GM12878 (cell line): ENCODE measurements at regions not wholly inside any gene's neighbourhood (a gene's known extent, or its start where the extent isn't known, plus 50 kb on each side); places are given as distances from the start of the nearest gene placed in this dataset.

Experiments used
- ATAC-seq: fragments of 200-7000 bp; cut with Tn5 transposase; 3 replicates; pipeline ENCODE4 v1.9.1; 2020; ENCODE audit warnings: mild to moderate bottlenecking, moderate library complexity
- BruUV-seq: library from RNA; stranded (reverse); fragments of 400-500 nt; replicated peaks from 2 replicates; lab custom pipeline; 2021; lab: Mats Ljungman, UMichigan
- CTCF ChIA-PET: fragments of 300-600 bp; sonication (Branson Sonifier 250); formaldehyde crosslinking; extraction: SDS; loops from one replicate; lab custom pipeline; 2021; ENCODE audit warnings: inconsistent platforms; lab: Yijun Ruan, JAX
- POLR2A ChIA-PET: fragments of 350-600 bp; formaldehyde crosslinking; extraction: SDS; loops from one replicate; lab custom pipeline; 2021; ENCODE audit warnings: inconsistent platforms; lab: Charles Lee
- RAD21 ChIA-PET: fragments of 300-600 bp; sonication (Branson Sonifier 250); formaldehyde crosslinking; loops from one replicate; lab custom pipeline; 2023; ENCODE audit warnings: antibody characterized with exemption; ENCODE audit not compliant: unreplicated experiment; lab: Charles Lee
- SMC1A ChIA-PET: fragments of 300-600 bp; sonication (Branson Sonifier 250); formaldehyde crosslinking; loops from one replicate; lab custom pipeline; 2023; ENCODE audit not compliant: unreplicated experiment, uncharacterized antibody; lab: Charles Lee
- DNase-seq: peaks from one replicate; pipeline ENCODE4 v3.0.0-alpha.2; 2011; ENCODE audit warnings: low read depth, low spot score
- FAIRE-seq: peaks from 3 replicates; lab custom pipeline; 2011; peaks lifted over from hg19 to GRCh38; lab: Jason Lieb, UNC
- H2AFZ ChIP-seq: 2 replicates; pipeline ENCODE4 v1.6.0; 2011; ENCODE audit warnings: low read depth, low read length, control low read depth; ENCODE audit not compliant: control insufficient read depth
- H3K27ac ChIP-seq: 2 replicates; pipeline ENCODE4 v1.5.1; 2011; ENCODE audit warnings: control low read depth; ENCODE audit not compliant: control insufficient read depth, insufficient read depth
- H3K27me3 ChIP-seq, 2 experiments: replicated peaks in 1 of 2; 2 replicates each; pipeline versions ENCODE4 v1.6.0 to v1.6.1; 2011; ENCODE audit warnings: low read length in 1 of 2; ENCODE audit not compliant: control insufficient read depth in 2 of 2, insufficient read depth in 2 of 2
- H3K36me3 ChIP-seq, 2 experiments: 2 replicates each; pipeline ENCODE4 v1.5.1; 2011; ENCODE audit warnings: low read length in 1 of 2; ENCODE audit not compliant: control insufficient read depth in 2 of 2, insufficient read depth in 2 of 2
- H3K4me1 ChIP-seq: 2 replicates; pipeline ENCODE4 v1.6.1; 2011; ENCODE audit warnings: mild to moderate bottlenecking, low read length, moderate library complexity, mixed read lengths; ENCODE audit not compliant: control insufficient read depth, insufficient read depth
- H3K4me2 ChIP-seq: 2 replicates; pipeline ENCODE4 v1.6.0; 2011; ENCODE audit warnings: control low read depth; ENCODE audit not compliant: control insufficient read depth, insufficient read depth
- H3K4me3 ChIP-seq: fragments of 200-600 bp; sonication (generic); 2 replicates; pipeline ENCODE4 v1.5.1; 2016
- H3K79me2 ChIP-seq: 2 replicates; pipeline ENCODE4 v1.6.0; 2011; ENCODE audit warnings: low read length; ENCODE audit not compliant: control insufficient read depth, insufficient read depth
- H3K9ac ChIP-seq: 2 replicates; pipeline ENCODE4 v1.8.0; 2011; ENCODE audit warnings: low read length, control low read depth, mixed read lengths; ENCODE audit not compliant: control insufficient read depth, insufficient read depth
- H3K9me3 ChIP-seq: replicated peaks from 3 replicates; pipeline ENCODE4 v1.5.1; 2011; ENCODE audit warnings: mild to moderate bottlenecking, low read length; ENCODE audit not compliant: control insufficient read depth, insufficient read depth
- H4K20me1 ChIP-seq: 2 replicates; pipeline ENCODE4 v1.6.0; 2011; ENCODE audit not compliant: control insufficient read depth, insufficient read depth
- ASH2L ChIP-seq: fragments of 300-600, 200-600 bp; sonication (generic); IDR thresholded peaks from 2 replicates; pipeline ENCODE4 v1.6.1; 2017; ENCODE audit warnings: low read depth, mild to moderate bottlenecking, borderline replicate concordance
- BMI1 ChIP-seq: fragments of 450-650 bp; IDR thresholded peaks from 2 replicates; pipeline ENCODE4 v1.6.1; 2016; ENCODE audit warnings: mild to moderate bottlenecking, moderate library complexity, borderline replicate concordance
- BRCA1 ChIP-seq: IDR thresholded peaks from 2 replicates; pipeline ENCODE4 v1.6.1; 2011; ENCODE audit warnings: low read depth, low read length, improper control_type of control experiment
- EP300 ChIP-seq, 2 experiments: fragments of 150-350 bp in 1 of 2; IDR thresholded peaks; 2 replicates each; pipeline ENCODE4 v1.6.1; 2011 to 2012; ENCODE audit warnings: low read depth in 2 of 2, low read length in 2 of 2, borderline replicate concordance in 1 of 2, improper control_type of control experiment in 1 of 2, inconsistent platforms in 1 of 2; ENCODE audit not compliant: control insufficient read depth in 1 of 2
- HDAC6 ChIP-seq: fragments of 200-600 bp; sonication (generic); IDR thresholded peaks from one replicate; pipeline ENCODE4 v1.8.0; 2017; ENCODE audit warnings: antibody characterized with exemption; ENCODE audit not compliant: unreplicated experiment
- IRF4 ChIP-seq: IDR thresholded peaks from 2 replicates; pipeline ENCODE4 v1.6.1; 2011; ENCODE audit warnings: low read depth, low read length
- POLR2A ChIP-seq: IDR thresholded peaks from 2 replicates; pipeline ENCODE4 v1.6.1; 2011; ENCODE audit warnings: low read depth, mild to moderate bottlenecking, low read length
- RUNX3 ChIP-seq: IDR thresholded peaks from 2 replicates; pipeline ENCODE4 v1.6.1; 2012; ENCODE audit warnings: low read length, inconsistent platforms
- SMAD1 ChIP-seq: fragments of 450-650 bp; IDR thresholded peaks from 2 replicates; pipeline ENCODE4 v1.6.1; 2018; ENCODE audit warnings: mild to moderate bottlenecking, low read depth; ENCODE audit not compliant: partially characterized antibody
- SUZ12 ChIP-seq: fragments of 200-600 bp; sonication (generic); IDR thresholded peaks from one replicate; pipeline ENCODE4 v1.6.1; 2018; ENCODE audit warnings: antibody characterized with exemption, mild to moderate bottlenecking; ENCODE audit not compliant: unreplicated experiment
- ZSCAN29 ChIP-seq: fragments of 450-650 bp; IDR thresholded peaks from 2 replicates; pipeline ENCODE4 v1.6.1; 2017; ENCODE audit warnings: mild to moderate bottlenecking, moderate library complexity
- in situ Hi-C: fragments of 300-500 bp; cut with MboI; formaldehyde crosslinking; loops from 9 replicates; pipeline ENCODE4 v1.14.3; 2018; ENCODE audit warnings: mixed read lengths
- intact Hi-C: fragments of 100-400 bp; cut with micrococcal nuclease; formaldehyde crosslinking; loops from one replicate; pipeline ENCODE4 v1.14.2; 2022; ENCODE audit not compliant: unreplicated experiment
- TF ChIP-seq, protein P1 (sequence below): fragments of 450-650 bp; IDR thresholded peaks from 2 replicates; pipeline ENCODE4 v1.6.1; 2017; ENCODE audit warnings: mild to moderate bottlenecking
- TF ChIP-seq, protein P2 (sequence below): IDR thresholded peaks from 2 replicates; pipeline ENCODE4 v1.6.1; 2011; ENCODE audit warnings: low read depth, mild to moderate bottlenecking, low read length, moderate library complexity, borderline replicate concordance; ENCODE audit errors: extremely low read depth
- TF ChIP-seq, protein P3 (sequence below): IDR thresholded peaks from 2 replicates; pipeline ENCODE4 v1.6.1; 2012; ENCODE audit warnings: low read depth, low read length, improper control_type of control experiment

DNA sequence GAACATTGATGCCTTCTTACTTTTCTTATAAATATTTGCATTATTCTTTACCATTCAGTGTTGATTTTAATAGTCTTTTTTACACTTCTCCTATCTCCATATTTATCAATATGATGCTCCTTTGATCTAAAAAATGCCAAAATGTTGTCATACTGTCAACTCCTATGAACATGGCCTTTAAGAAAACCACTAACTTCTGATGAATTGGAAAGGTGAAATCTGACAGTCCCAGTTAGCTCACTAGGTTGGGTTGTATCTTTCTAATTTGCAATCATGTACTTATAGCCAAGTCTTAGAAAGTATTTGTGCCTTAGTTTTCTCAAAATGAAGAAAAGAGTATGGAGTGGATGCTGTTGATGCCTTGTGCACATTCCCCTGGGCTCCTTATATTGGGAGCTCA, 75.4 kb upstream of the SPACA1 start:
- SMC1A ChIA-PET, result no interaction called here

More for the DNA sequence above, 75.4 kb upstream of the SPACA1 start:
- TF ChIP-seq, protein P1, sequence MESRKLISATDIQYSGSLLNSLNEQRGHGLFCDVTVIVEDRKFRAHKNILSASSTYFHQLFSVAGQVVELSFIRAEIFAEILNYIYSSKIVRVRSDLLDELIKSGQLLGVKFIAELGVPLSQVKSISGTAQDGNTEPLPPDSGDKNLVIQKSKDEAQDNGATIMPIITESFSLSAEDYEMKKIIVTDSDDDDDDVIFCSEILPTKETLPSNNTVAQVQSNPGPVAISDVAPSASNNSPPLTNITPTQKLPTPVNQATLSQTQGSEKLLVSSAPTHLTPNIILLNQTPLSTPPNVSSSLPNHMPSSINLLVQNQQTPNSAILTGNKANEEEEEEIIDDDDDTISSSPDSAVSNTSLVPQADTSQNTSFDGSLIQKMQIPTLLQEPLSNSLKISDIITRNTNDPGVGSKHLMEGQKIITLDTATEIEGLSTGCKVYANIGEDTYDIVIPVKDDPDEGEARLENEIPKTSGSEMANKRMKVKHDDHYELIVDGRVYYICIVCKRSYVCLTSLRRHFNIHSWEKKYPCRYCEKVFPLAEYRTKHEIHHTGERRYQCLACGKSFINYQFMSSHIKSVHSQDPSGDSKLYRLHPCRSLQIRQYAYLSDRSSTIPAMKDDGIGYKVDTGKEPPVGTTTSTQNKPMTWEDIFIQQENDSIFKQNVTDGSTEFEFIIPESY, result no peak
- TF ChIP-seq POLR2A, result no peak
- TF ChIP-seq BRCA1, result no peak
- TF ChIP-seq HDAC6, result no peak
- TF ChIP-seq RUNX3, result no peak
- TF ChIP-seq SUZ12, result no peak
- TF ChIP-seq BMI1, result no peak
- TF ChIP-seq, protein P2, sequence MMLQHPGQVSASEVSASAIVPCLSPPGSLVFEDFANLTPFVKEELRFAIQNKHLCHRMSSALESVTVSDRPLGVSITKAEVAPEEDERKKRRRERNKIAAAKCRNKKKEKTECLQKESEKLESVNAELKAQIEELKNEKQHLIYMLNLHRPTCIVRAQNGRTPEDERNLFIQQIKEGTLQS, result no peak
- TF ChIP-seq IRF4, result no peak
- TF ChIP-seq ZSCAN29, result no peak
- TF ChIP-seq SMAD1, result no peak
- TF ChIP-seq, protein P3, sequence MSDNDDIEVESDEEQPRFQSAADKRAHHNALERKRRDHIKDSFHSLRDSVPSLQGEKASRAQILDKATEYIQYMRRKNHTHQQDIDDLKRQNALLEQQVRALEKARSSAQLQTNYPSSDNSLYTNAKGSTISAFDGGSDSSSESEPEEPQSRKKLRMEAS, result no peak
- no peak for TF ChIP-seq EP300 (IDR thresholded peaks at IDR 0.05; ENCODE audit: borderline replicate concordance in 1 of 2, control insufficient read depth in 1 of 2, low read depth in 2 of 2, low read length in 2 of 2)
- TF ChIP-seq ASH2L, result no peak
- H3K4me3 ChIP-seq, result no peak overlapping the region
- no peaks in the 10 kb centered on the region for H3K36me3 ChIP-seq
- H3K4me2 ChIP-seq, result no peak overlapping the region
- no peaks in the 10 kb centered on the region for H3K79me2 ChIP-seq
- no peaks in the 10 kb centered on the region for H4K20me1 ChIP-seq
- no TSS peak for BruUV-seq
- no peak overlapping the region for H3K9ac ChIP-seq
- H3K4me1 ChIP-seq, result no peaks in the 10 kb centered on the region
- in situ Hi-C loops (no loop called here), intact Hi-C loops (no loop called here)
- POLR2A ChIA-PET, result no interaction called here
- RAD21 ChIA-PET, result no interaction called here
- H3K27ac ChIP-seq, result no peak overlapping the region
- FAIRE-seq (no peak), ATAC-seq (no peak), DNase-seq (no peak)
- no peaks in the 10 kb centered on the region for H3K9me3 ChIP-seq
- H2AFZ ChIP-seq, result no peak overlapping the region
- CTCF ChIA-PET, result interaction anchor here (0.6 to 1.4 kb wide), 2 partner anchors 82 to 607 kb away, joined by 3 to 4 read pairs; no protein-coding TSS in a partner anchor
- no peaks in the 10 kb centered on the region for H3K27me3 ChIP-seq
